ENCODE measurements at regions not wholly inside any gene's neighbourhood (a gene's known extent, or its start where the extent isn't known, plus 50 kb on each side); places are given as distances from the start of the nearest gene placed in this dataset.

DNA sequence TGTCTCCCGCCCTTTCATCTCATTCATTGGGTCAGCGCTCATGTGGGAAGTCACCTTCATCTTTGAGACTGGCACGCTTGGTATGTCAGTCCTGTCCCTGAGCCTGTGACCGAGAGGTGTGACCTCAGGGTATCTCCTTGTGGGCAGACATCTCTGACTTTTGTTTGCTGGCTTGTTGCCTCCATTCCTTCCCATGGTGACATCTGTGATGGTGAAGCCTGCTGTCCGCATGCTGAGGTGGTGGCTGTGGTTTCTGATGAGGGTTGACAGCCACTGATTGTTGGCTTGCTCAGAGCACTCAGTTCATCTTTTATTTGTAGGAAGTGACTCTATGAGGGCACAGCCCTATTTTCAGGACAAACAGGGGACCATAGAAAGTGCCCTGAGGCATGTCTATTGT lies 139.2 kb downstream of the SLC4A3 start:
- H3K4me3 ChIP-seq (ENCODE audit: low read depth, low read length): no peak overlapping the region
- no peak overlapping the region for H3K27ac ChIP-seq (ENCODE audit: low read depth)
- WGBS: 96% methylated on average over 5 of the region's 5 CpGs
- no peak for DNase-seq (ENCODE audit: extremely low spot score)
- no peaks in the 10 kb centered on the region for H3K4me1 ChIP-seq (ENCODE audit: insufficient read depth)
- H3K36me3 ChIP-seq (ENCODE audit: insufficient read depth): no peaks in the 10 kb centered on the region

DNA sequence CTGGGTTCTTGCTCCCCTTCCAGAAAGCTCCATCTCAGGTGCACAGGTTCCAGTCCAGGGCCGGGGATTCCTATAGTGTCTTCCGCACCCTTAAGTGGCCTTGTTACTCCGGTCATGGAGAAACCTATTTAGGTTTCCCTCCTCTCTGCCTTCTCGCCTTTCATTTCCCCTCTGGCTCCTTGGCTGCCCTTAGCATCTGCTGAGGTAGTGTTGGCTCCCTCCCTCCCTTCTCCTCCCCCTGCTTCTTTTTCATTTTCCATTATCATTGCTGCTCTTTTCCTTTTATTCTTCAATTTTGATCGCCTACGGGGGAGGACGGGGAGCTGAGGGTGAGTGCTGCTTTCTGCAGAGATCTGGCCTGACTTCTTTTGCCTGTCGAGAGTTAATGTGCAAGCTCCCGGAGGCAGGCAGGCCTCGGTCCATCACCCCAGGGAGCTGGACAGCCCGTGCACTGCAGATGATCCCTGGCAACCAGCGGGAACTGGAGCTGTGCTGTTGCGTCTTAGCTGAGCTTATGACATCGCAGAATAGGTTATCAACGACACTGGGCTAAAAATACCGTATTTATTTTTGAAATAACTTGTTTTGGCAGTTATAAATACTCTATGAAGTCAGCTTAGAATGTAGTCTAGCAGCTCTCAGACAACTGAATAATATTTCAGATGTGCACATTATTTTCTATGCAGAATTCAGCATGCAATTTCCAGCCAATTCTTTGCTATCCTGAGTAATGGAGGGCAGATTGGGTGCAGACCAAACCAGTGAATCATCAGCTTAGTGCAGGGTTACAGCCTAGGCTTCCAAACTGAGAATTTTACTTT lies 141.9 kb downstream of the SLC4A3 start:
- WGBS: 28% methylated on average over 16 of the region's 16 CpGs
- Histone ChIP-seq H3K27ac (ENCODE audit: low read depth) (no peak overlapping the region), H3K36me3 (ENCODE audit: insufficient read depth) (no peaks in the 10 kb centered on the region), H3K4me1 (ENCODE audit: insufficient read depth) (no peaks in the 10 kb centered on the region), H3K4me3 (ENCODE audit: low read depth, low read length) (no peak overlapping the region)
- no peak for DNase-seq (ENCODE audit: extremely low spot score)

DNA sequence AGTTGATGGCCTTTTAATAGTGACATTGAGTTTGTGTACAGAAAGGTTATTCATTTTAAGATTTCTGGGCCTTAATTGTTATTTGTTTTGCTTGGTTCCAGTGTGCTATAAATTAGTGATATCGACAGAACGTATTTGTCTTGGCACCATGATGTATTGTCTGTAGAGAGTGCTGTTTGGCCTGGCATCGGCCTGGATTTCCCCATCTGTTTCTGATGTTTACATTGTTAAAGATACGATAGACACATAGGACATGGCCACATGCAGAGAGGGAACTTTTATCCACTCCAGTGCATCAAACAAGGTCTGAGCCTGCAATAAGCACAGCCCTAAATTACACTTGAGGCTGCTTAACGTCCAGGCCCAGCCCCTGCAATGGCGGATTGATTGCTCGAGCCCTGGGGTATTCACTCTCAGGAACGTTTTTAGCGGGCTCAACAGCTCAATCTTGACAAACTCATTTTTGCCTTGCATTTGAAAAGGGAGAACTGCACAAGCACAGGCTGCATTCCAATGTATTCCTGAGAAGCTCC lies 144.7 kb downstream of the SLC4A3 start:
- DNase-seq (ENCODE audit: extremely low spot score): no peak
- Histone ChIP-seq H3K36me3 (ENCODE audit: insufficient read depth) (no peaks in the 10 kb centered on the region), H3K27ac (ENCODE audit: low read depth) (no peak overlapping the region), H3K4me3 (ENCODE audit: low read depth, low read length) (no peak overlapping the region), H3K4me1 (ENCODE audit: insufficient read depth) (no peaks in the 10 kb centered on the region)
- WGBS: 82% methylated on average over 9 of the region's 9 CpGs

DNA sequence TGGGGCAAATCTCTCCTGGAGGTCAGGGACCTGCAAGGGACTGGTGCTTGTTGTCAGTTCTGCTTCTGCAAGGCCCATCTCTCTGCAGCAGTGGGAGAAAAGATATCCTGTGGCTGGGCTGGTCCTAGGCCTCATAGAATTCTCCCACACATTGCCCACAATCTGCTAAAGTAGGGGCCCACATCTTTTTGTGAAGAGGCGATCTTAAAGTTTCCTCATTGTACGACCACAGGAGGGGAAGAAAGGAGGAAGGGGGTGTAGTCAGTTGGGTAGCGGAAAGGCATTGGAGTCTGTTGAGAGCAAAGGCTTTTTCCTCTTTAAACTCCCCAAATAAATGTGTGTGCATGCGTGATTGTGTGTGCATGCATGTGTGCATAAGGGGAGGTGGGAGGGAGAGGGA lies 145.3 kb downstream of the SLC4A3 start:
- 91% methylated on average over 4 of the region's 4 CpGs for WGBS
- no peak for DNase-seq (ENCODE audit: extremely low spot score)
- Histone ChIP-seq H3K36me3 (ENCODE audit: insufficient read depth) (no peaks in the 10 kb centered on the region), H3K27ac (ENCODE audit: low read depth) (no peak overlapping the region), H3K4me1 (ENCODE audit: insufficient read depth) (no peaks in the 10 kb centered on the region), H3K4me3 (ENCODE audit: low read depth, low read length) (no peak overlapping the region)

DNA sequence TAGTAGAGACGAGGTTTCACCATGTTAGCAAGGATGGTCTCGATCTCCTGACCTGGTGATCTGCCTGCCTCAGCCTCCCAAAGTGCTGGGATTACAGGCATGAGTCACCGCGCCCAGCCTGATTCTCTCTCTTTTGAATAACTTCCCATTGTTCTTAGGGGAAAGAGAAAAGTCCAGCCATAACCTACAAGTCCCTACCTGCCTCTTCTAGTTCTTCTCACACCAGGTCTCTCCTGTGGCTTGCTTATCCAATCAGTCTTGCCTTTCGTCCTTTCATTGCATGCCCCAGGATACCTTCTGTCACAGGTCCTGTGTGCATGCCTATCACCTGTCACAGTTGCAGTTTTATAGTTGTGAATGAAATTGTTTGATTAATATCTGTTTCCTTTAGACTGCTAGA lies 148.1 kb downstream of the SLC4A3 start:
- Histone ChIP-seq H3K4me3 (ENCODE audit: low read depth, low read length) (no peak overlapping the region), H3K36me3 (ENCODE audit: insufficient read depth) (no peaks in the 10 kb centered on the region), H3K27ac (ENCODE audit: low read depth) (no peak overlapping the region), H3K4me1 (ENCODE audit: insufficient read depth) (no peaks in the 10 kb centered on the region)
- 87% methylated on average over 5 of the region's 5 CpGs for WGBS
- DNase-seq (ENCODE audit: extremely low spot score): no peak

DNA sequence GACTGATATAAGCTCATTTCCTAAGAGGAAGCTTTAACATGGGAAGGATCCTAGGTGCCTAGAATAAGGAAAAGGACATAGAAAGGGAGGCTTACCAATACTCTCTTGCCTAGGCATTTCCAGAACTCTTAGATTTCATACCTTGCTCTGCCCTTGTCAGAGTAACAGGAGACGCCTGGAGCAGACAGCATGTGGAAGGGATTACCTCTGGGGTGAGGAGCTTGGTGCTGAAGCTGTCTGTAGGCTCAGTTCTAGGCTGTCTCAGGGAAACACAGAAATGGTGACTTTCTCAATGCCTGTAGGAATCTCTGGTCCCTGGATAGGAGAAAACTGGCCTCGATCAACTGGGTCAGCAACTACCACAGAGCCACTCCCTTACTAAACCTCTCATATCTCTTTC lies 150.0 kb downstream of the SLC4A3 start:
- Histone ChIP-seq H3K4me3 (ENCODE audit: low read depth, low read length) (no peak overlapping the region), H3K36me3 (ENCODE audit: insufficient read depth) (no peaks in the 10 kb centered on the region), H3K4me1 (ENCODE audit: insufficient read depth) (no peaks in the 10 kb centered on the region), H3K27ac (ENCODE audit: low read depth) (no peak overlapping the region)
- DNase-seq (ENCODE audit: extremely low spot score): no peak
- 88% methylated on average over 2 of the region's 2 CpGs for WGBS

DNA sequence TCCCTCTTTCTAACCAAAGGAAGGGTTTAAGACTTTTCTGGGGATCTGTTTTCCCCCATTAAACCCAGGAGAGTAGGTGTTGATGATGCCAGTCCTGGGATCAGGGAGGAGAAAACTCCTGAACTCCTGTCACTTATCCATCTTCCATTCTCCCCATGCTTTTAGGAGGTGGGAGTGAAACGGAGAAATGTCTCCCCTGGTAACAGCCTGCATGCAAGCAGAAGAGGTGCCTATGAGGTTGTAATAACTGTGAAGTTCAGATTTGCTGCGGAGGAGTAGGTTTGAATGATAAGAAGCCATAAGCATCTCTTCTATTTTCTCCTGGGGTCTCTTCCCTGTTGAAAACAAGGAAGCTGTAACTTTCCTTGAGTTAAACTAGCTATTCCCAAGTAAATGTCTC lies 150.8 kb downstream of the SLC4A3 start:
- H3K4me3 ChIP-seq (ENCODE audit: low read depth, low read length): no peak overlapping the region
- DNase-seq (ENCODE audit: extremely low spot score): no peak
- H3K27ac ChIP-seq (ENCODE audit: low read depth): no peak overlapping the region
- WGBS: 79% methylated on average over 2 of the region's 2 CpGs
- no peaks in the 10 kb centered on the region for H3K36me3 ChIP-seq (ENCODE audit: insufficient read depth)
- H3K4me1 ChIP-seq (ENCODE audit: insufficient read depth): no peaks in the 10 kb centered on the region

DNA sequence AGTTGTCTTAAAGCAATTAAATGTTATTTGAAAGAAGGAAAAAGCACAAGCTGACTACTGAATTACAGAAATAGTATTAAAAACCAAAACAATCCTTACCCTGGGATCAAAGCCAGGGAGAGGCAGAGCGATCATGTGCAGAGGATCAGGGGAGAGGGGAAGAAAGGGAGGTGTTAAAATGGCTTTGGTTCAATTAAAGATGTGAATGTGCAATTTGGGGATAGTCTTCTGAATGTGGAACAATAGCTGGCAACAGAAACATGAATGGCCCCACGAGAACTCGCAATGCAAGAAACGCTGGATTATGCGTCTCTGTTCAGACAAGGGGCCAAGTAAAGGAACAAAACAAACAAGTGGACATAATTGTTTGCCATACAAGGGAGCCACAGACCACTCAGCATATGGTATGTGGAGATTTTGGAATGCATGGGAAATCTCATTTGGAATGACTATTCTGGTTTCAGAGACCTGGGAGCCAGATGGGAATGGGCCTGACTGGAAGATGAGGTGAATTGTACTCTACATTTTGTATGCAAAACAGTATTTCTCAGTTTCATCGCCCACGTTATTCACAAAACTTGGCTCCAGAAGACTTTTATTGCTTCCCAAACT lies 155.4 kb downstream of the SLC4A3 start:
- H3K27ac ChIP-seq (ENCODE audit: low read depth): no peak overlapping the region
- 67% methylated on average over 7 of the region's 7 CpGs for WGBS
- no peak overlapping the region for H3K4me3 ChIP-seq (ENCODE audit: low read depth, low read length)
- no peaks in the 10 kb centered on the region for H3K4me1 ChIP-seq (ENCODE audit: insufficient read depth)
- H3K36me3 ChIP-seq (ENCODE audit: insufficient read depth): no peaks in the 10 kb centered on the region
- no peak for DNase-seq (ENCODE audit: extremely low spot score)

DNA sequence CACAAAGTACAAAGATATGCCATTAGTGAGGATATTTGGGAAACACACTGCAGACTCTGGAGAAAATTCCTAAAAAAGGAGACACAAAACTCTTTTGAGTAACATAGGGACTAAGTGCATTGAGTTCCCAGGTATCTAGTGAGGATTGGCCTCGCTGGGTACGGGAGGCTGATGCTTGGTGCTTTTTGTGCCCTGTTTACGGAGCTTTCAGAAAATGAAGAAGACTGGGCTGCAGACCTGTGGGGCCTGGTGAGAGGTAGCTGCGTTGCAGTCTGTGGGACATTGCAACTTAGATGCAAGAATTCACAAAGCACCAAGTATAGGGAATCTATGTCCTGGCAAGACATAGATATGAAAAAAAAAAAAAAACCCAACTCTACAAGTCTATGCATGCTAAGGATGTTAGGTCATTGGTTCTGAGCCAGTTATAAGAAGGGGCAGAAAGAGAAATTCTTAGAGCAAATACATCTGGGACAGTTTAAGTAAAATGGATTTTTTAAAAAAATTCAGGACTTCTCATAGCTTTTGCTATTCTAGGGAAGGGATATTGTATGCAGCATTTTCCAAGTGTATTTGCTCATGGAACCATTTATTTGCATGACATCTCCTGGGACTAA lies 156.0 kb downstream of the SLC4A3 start:
- H3K4me3 ChIP-seq (ENCODE audit: low read depth, low read length): no peak overlapping the region
- H3K36me3 ChIP-seq (ENCODE audit: insufficient read depth): no peaks in the 10 kb centered on the region
- no peaks in the 10 kb centered on the region for H3K4me1 ChIP-seq (ENCODE audit: insufficient read depth)
- peak; percentile 21 for DNase-seq (ENCODE audit: extremely low spot score)
- no peak overlapping the region for H3K27ac ChIP-seq (ENCODE audit: low read depth)
- 86% methylated on average over 4 of the region's 4 CpGs for WGBS

DNA sequence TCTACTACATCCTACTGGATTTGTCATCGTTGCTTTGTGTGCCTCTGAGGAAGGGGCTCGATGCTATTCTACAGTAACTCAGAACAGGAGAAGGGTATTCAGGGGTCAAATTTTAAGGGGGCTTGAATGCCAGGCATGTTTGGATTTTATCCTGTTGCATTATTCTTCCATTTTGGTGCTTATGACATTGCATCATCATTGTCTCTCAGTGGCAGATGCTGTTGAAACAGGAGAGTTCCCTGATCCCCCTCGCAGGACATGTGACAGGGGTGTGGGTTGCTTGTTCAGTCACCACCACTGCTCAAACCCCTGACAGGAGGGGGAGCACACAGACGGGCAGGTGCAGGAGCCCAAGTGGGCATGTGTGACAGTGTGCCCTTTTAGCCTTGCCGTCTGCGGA lies 156.7 kb downstream of the SLC4A3 start:
- DNase-seq (ENCODE audit: extremely low spot score): no peak
- Histone ChIP-seq H3K36me3 (ENCODE audit: insufficient read depth) (no peaks in the 10 kb centered on the region), H3K4me3 (ENCODE audit: low read depth, low read length) (no peak overlapping the region), H3K27ac (ENCODE audit: low read depth) (no peak overlapping the region), H3K4me1 (ENCODE audit: insufficient read depth) (no peaks in the 10 kb centered on the region)
- WGBS: 85% methylated on average over 6 of the region's 6 CpGs

DNA sequence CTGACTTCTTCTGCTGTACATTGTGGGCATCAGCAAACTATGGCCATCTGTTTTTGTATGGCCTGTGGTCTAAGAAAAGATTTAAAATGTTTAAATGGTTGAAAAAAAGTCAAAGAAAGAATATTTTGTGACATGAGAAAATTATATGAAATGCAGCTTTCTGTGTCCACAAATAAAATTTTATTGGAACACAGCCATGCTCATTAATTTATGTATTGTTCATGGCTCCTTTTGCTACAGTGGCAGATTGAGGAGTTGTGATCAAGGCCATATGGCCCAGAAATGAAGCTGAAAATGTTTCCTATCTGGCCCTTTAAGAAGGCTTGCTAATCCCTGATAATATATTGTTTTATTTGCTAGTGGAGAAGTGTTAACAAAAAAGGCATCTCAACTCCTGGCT lies 162.0 kb downstream of the SLC4A3 start:
- Histone ChIP-seq H3K4me1 (ENCODE audit: insufficient read depth) (no peaks in the 10 kb centered on the region), H3K4me3 (ENCODE audit: low read depth, low read length) (no peak overlapping the region), H3K36me3 (ENCODE audit: insufficient read depth) (no peaks in the 10 kb centered on the region), H3K27ac (ENCODE audit: low read depth) (no peak overlapping the region)
- DNase-seq (ENCODE audit: extremely low spot score): no peak

DNA sequence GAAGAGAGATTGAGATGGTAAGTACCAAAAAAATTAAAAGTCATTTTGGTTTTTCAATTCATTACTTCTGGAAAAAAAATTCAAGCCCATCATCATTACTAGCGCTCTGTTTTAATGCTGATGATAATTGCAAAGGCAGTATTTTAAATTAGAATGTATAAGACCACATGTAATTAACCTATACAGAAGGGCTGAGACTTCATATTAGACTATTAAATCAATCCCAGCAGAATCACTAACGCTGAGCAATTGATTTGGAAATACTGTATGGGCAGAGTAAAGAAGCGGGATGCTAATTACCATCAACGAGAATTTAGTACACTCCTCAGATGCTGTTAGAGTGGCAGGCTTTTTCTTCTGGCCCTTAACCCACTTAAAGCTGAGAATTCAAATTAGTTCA lies 165.0 kb downstream of the SLC4A3 start:
- WGBS: 95% methylated on average over 4 of the region's 4 CpGs
- no peak overlapping the region for H3K4me3 ChIP-seq (ENCODE audit: low read depth, low read length)

DNA sequence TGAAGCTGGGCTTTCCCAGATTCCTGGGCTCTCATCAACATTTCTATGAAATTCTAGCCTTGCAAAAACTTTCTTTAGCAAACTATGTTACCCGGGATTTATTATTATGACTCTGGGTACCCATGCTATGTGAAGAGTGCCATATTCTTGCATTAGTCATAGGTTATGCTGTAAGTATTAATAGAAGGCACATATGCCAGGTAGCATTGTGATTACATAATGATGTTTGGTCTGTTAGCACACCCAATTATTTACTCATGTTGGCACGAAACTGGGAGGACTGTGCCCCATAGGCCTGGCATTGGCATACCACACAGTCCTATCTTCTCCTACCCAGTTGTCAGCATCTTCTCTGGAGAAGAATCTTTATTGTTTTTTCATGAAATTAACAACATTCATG lies 171.0 kb downstream of the SLC4A3 start:
- 93% methylated on average over 2 of the region's 2 CpGs for WGBS
- H3K27ac ChIP-seq (ENCODE audit: low read depth): no peak overlapping the region
- no peak for DNase-seq (ENCODE audit: extremely low spot score)

More for the DNA sequence above, 165.0 kb downstream of the SLC4A3 start:
- Histone ChIP-seq H3K27ac (ENCODE audit: low read depth) (no peak overlapping the region), H3K4me1 (ENCODE audit: insufficient read depth) (no peaks in the 10 kb centered on the region), H3K36me3 (ENCODE audit: insufficient read depth) (no peaks in the 10 kb centered on the region)
- DNase-seq (ENCODE audit: extremely low spot score): no peak

DNA sequence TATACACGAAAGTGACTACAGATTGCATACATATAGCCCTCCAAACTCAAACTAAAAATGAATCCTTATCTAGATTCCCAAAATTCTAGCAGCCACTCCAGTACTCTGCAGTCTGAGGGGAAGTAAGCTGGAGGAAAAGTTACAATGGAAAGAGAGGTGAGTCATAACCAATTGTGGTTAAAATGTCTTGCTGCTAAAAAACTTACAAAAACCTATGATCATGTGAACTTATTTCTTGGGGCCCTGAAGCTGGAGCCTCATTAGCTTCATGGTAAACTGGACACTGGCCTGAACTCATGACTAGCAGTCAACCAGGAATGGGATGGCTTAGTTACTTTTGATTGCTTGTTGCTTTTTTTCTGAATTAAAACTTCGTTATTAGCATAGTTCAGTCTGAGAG lies 175.9 kb downstream of the SLC4A3 start:
- Histone ChIP-seq H3K36me3 (ENCODE audit: insufficient read depth) (no peaks in the 10 kb centered on the region), H3K4me1 (ENCODE audit: insufficient read depth) (no peaks in the 10 kb centered on the region), H3K4me3 (ENCODE audit: low read depth, low read length) (no peak overlapping the region), H3K27ac (ENCODE audit: low read depth) (no peak overlapping the region)
- DNase-seq (ENCODE audit: extremely low spot score): no peak
- 84% methylated on average over 2 of the region's 2 CpGs for WGBS

More for the DNA sequence above, 171.0 kb downstream of the SLC4A3 start:
- no peak overlapping the region for H3K4me3 ChIP-seq (ENCODE audit: low read depth, low read length)
- no peaks in the 10 kb centered on the region for H3K4me1 ChIP-seq (ENCODE audit: insufficient read depth)
- H3K36me3 ChIP-seq (ENCODE audit: insufficient read depth): no peaks in the 10 kb centered on the region
